T-helper 2 cell treated with Interferon-gamma antibody and Interleukin-4, amounts not matched to agents 5 μg/mL and 100 μg/mL, for 36 hours (primary cell): ENCODE measurements at regions not wholly inside any gene's neighbourhood (a gene's known extent, or its start where the extent isn't known, plus 50 kb on each side); places are given as distances from the start of the nearest gene placed in this dataset.
"Not testable (repeated sequence)": the region's sequence is repeated elsewhere in the genome, so short reads cannot be mapped to it uniquely, and the experiment has no call there.

ENCODE experiments used
- DNase-seq: peaks from one replicate; pipeline ENCODE4 v3.0.0; 2021; ENCODE audit warnings: low spot score
- H3K27ac Mint-ChIP-seq: one replicate; pipeline ENCODE4 v1.8.0; 2021; ENCODE audit warnings: mild to moderate bottlenecking, mixed read lengths
- H3K27me3 Mint-ChIP-seq: one replicate; pipeline ENCODE4 v1.8.0; 2021; ENCODE audit warnings: low read depth, mixed read lengths
- H3K36me3 Mint-ChIP-seq: one replicate; pipeline ENCODE4 v1.8.0; 2021; ENCODE audit warnings: low read depth, mixed read lengths
- H3K4me1 Mint-ChIP-seq: one replicate; pipeline ENCODE4 v1.8.0; 2021; ENCODE audit warnings: low read depth, mixed read lengths
- H3K4me3 Mint-ChIP-seq: one replicate; pipeline ENCODE4 v1.8.0; 2022; ENCODE audit warnings: mild to moderate bottlenecking, moderate library complexity, mixed read lengths
- H3K9me3 Mint-ChIP-seq: one replicate; pipeline ENCODE4 v1.8.0; 2021; ENCODE audit warnings: mixed read lengths

- Mint-ChIP-seq H3K4me1 (no peaks in the 10 kb centered on the region), H3K9me3 (peaks cover 25% of the 10 kb centered on the region), H3K27me3 (no peaks in the 10 kb centered on the region), H3K4me3 (no peak overlapping the region), H3K27ac (no peak overlapping the region), H3K36me3 (no peaks in the 10 kb centered on the region)
- no peak for DNase-seq
Observed at GRCh38 chr14:82635915-82636314, 1102.3 kb upstream of the SEL1L start.

DNA sequence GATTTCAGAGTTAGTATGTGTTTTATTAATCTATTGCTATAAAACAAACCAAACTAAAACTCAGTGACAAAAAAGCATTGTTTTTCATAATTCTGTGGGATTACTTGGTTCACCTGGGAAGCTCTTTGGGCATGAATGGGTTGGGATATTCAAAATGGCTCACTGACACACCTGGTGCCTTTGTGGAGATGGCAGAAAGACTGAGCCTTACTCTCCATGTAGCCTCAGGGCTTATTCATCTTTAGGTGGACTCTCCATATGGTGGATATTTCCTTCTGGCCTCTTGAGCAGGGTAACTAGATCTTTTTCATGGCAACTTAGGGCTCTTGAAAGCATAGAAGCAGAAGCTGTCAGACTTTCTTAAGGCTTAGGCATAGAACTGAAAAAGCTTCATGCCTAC, 1102.8 kb upstream of the SEL1L start:
- H3K27me3 Mint-ChIP-seq = no peaks in the 10 kb centered on the region
- H3K36me3 Mint-ChIP-seq = no peaks in the 10 kb centered on the region
- H3K4me3 Mint-ChIP-seq = no peak overlapping the region
- H3K27ac Mint-ChIP-seq = no peak overlapping the region
- H3K4me1 Mint-ChIP-seq = no peaks in the 10 kb centered on the region
- no peak for DNase-seq
- H3K9me3 Mint-ChIP-seq = peaks cover 25% of the 10 kb centered on the region

DNA sequence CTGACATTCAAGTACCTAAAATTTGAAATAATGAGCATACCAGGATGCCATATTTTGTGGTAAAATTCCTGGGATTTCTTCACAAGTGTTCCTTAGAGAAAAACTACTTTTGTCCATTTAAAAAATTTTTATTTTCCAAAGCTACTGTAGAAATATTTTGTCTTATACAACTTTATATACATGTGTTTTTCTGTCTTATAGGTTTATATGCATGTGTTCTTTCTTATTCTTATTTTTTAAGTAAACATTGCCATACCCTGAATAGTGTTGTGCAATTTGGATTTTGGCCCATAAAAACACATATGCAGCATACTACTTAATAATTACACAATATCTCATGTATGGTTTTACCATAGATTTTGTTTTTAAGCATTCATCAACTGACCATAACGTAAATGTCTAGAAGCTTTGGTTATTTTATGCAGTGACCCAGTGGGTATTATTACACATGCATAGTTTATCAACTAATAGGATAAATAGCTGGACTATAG, 1107.4 kb upstream of the SEL1L start:
- Mint-ChIP-seq H3K4me1 (no peaks in the 10 kb centered on the region), H3K9me3 (peaks cover 20% of the 10 kb centered on the region), H3K27ac (no peak overlapping the region), H3K4me3 (no peak overlapping the region), H3K36me3 (no peaks in the 10 kb centered on the region), H3K27me3 (no peaks in the 10 kb centered on the region)
- DNase-seq = no peak

- DNase-seq = peak; percentile 13
- H3K27ac Mint-ChIP-seq = peak overlapping the region; percentile 60
- H3K36me3 Mint-ChIP-seq = no peaks in the 10 kb centered on the region
- H3K27me3 Mint-ChIP-seq = no peaks in the 10 kb centered on the region
- peak overlapping the region; percentile 76 for H3K4me3 Mint-ChIP-seq
- no peaks in the 10 kb centered on the region for H3K4me1 Mint-ChIP-seq
- peaks cover 22% of the 10 kb centered on the region for H3K9me3 Mint-ChIP-seq
Observed at GRCh38 chr14:82642425-82642824, 1108.8 kb upstream of the SEL1L start.

GRCh38 chr14:82647088-82647810, 1113.6 kb upstream of the SEL1L start:
- peaks cover 30% of the 10 kb centered on the region for H3K9me3 Mint-ChIP-seq
- H3K4me1 Mint-ChIP-seq = no peaks in the 10 kb centered on the region
- H3K27ac Mint-ChIP-seq = no peak overlapping the region
- no peaks in the 10 kb centered on the region for H3K27me3 Mint-ChIP-seq
- DNase-seq = no peak
- H3K36me3 Mint-ChIP-seq = no peaks in the 10 kb centered on the region
- no peak overlapping the region for H3K4me3 Mint-ChIP-seq

DNA sequence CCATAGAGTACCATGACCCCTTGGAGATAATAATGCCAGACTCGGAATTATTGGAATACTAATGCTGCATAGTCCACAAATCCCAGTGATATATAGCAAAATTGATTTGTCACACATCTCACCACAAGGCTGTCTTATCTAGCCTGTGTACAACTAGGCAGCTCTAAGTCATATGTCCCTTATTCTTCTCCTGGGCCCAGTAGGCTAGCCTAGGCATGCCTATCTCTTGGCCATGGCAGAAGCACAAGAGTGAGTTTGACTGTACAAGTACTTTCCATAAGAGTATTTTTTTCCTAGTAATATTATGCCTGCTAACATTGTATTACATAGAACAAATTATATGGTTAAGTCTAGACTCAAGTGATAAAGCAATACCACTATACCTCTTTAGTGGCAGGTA, 1122.1 kb upstream of the SEL1L start:
- no peaks in the 10 kb centered on the region for H3K27me3 Mint-ChIP-seq
- DNase-seq = no peak
- H3K4me3 Mint-ChIP-seq = no peak overlapping the region
- no peaks in the 10 kb centered on the region for H3K4me1 Mint-ChIP-seq
- H3K9me3 Mint-ChIP-seq = peaks cover 11% of the 10 kb centered on the region
- H3K27ac Mint-ChIP-seq = no peak overlapping the region
- no peaks in the 10 kb centered on the region for H3K36me3 Mint-ChIP-seq

GRCh38 chr14:82657186-82657675, 1123.6 kb upstream of the SEL1L start:
- H3K9me3 Mint-ChIP-seq = peaks cover 7% of the 10 kb centered on the region
- no peaks in the 10 kb centered on the region for H3K36me3 Mint-ChIP-seq
- H3K4me3 Mint-ChIP-seq = no peak overlapping the region
- H3K4me1 Mint-ChIP-seq = no peaks in the 10 kb centered on the region
- no peak for DNase-seq
- H3K27me3 Mint-ChIP-seq = no peaks in the 10 kb centered on the region
- H3K27ac Mint-ChIP-seq = no peak overlapping the region

- H3K27ac Mint-ChIP-seq = no peak overlapping the region
- H3K9me3 Mint-ChIP-seq = peaks cover 3% of the 10 kb centered on the region
- no peaks in the 10 kb centered on the region for H3K4me1 Mint-ChIP-seq
- DNase-seq = no peak
- H3K36me3 Mint-ChIP-seq = no peaks in the 10 kb centered on the region
- H3K27me3 Mint-ChIP-seq = no peaks in the 10 kb centered on the region
- H3K4me3 Mint-ChIP-seq = no peak overlapping the region
Observed at GRCh38 chr14:82661258-82661657, 1127.6 kb upstream of the SEL1L start.

GRCh38 chr14:82667006-82667405, 1133.4 kb upstream of the SEL1L start:
- DNase-seq = no peak
- Mint-ChIP-seq H3K27me3 (no peaks in the 10 kb centered on the region), H3K4me3 (no peak overlapping the region), H3K9me3 (peaks cover 8% of the 10 kb centered on the region), H3K27ac (no peak overlapping the region), H3K4me1 (no peaks in the 10 kb centered on the region), H3K36me3 (no peaks in the 10 kb centered on the region)

DNA sequence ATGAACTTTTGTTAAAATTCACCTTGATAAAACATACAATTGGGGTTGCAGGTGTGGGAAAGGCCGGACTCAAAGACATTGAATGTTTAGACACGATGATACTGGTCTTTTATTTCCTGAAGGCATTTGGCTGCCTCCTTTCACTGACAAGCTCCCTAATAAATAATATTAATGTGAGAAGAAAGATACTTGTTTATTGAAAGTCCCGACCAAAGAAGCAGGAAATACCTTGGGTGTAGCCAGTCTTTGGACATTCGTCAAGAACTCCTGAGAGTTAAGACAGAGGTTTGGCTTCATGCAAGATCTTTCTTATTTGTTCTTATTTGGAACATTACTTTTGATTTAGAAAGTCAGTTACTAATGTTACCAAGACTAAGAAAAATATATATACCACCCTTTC, 1133.8 kb upstream of the SEL1L start:
- no peak for DNase-seq
- Mint-ChIP-seq H3K4me3 (no peak overlapping the region), H3K4me1 (no peaks in the 10 kb centered on the region), H3K36me3 (no peaks in the 10 kb centered on the region), H3K27me3 (no peaks in the 10 kb centered on the region), H3K27ac (no peak overlapping the region), H3K9me3 (peaks cover 7% of the 10 kb centered on the region)

DNA sequence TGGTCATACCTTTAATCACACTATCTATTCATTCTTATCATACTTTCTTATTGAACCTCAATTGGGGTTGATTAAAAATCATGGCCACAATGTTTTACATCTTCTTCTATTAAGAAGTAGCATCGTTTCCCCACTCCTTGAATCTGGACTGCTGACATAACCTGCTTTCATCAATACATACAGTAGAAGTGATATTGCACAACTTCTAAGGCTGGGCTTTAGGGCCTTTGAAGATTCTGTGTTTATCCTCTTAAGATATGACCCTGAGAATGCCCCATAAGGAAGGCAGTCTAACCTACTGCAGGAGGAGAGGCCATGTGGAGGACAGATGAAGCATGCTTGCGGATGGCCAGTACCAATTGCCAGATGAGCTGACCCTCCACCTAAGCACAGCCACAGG, 1142.8 kb upstream of the SEL1L start:
- Mint-ChIP-seq H3K27me3 (no peaks in the 10 kb centered on the region), H3K4me1 (no peaks in the 10 kb centered on the region), H3K36me3 (no peaks in the 10 kb centered on the region), H3K27ac (no peak overlapping the region), H3K4me3 (no peak overlapping the region), H3K9me3 (peaks cover 4% of the 10 kb centered on the region)
- DNase-seq = no peak

- H3K27me3 Mint-ChIP-seq = no peaks in the 10 kb centered on the region
Observed at GRCh38 chr14:82689948-82690347, 1156.3 kb upstream of the SEL1L start.

DNA sequence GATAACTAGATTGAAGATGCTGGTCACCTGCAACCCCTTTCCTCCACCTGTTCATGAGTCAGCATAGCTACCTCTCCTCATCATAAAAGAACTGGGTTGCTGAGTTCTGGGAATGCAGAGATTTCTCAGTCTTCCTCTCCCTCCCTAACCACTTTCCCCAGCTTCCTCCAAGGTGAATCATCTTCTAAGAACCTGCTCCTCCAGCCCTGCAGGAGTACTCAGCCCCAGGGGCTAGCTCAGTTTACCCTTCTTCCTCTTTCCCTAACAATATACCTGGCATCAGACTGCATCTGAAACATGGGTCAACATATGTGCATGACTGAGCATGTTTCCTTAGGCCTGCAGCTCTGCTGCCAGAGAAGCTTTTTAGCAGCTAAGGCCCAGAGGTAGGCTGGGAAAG, 1157.5 kb upstream of the SEL1L start:
- not testable (repeated sequence) for H3K9me3 Mint-ChIP-seq, H3K27me3 Mint-ChIP-seq, DNase-seq, H3K4me1 Mint-ChIP-seq, H3K27ac Mint-ChIP-seq, H3K36me3 Mint-ChIP-seq, H3K4me3 Mint-ChIP-seq

More at GRCh38 chr14:82689948-82690347, 1156.3 kb upstream of the SEL1L start:
- H3K4me1 Mint-ChIP-seq = no peaks in the 10 kb centered on the region
- no peak overlapping the region for H3K27ac Mint-ChIP-seq
- H3K9me3 Mint-ChIP-seq = peaks cover 9% of the 10 kb centered on the region
- H3K4me3 Mint-ChIP-seq = no peak overlapping the region
- DNase-seq = no peak
- no peaks in the 10 kb centered on the region for H3K36me3 Mint-ChIP-seq

DNA sequence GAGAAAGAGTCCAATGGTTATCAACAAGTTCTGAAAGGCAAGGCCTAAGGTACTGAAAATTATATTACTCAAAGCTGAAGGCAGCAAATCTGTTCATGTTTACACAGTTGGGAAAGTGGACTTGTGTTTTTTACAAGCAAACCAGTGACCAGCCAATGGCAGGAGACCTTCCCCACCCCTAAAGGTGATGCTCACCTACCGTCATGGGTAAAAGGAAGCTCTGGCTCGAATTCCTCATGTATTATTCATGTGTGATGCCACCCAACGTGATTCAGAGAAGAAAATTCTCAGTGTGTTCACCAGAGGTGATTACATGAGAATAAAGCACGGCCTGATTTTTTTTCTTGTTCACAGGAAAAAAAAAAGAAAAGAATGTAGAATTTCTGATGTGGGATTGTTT, 1161.2 kb upstream of the SEL1L start:
- Mint-ChIP-seq H3K27ac (no peak overlapping the region), H3K4me1 (no peaks in the 10 kb centered on the region), H3K9me3 (peaks cover 9% of the 10 kb centered on the region), H3K27me3 (no peaks in the 10 kb centered on the region), H3K4me3 (no peak overlapping the region), H3K36me3 (no peaks in the 10 kb centered on the region)
- no peak for DNase-seq

DNA sequence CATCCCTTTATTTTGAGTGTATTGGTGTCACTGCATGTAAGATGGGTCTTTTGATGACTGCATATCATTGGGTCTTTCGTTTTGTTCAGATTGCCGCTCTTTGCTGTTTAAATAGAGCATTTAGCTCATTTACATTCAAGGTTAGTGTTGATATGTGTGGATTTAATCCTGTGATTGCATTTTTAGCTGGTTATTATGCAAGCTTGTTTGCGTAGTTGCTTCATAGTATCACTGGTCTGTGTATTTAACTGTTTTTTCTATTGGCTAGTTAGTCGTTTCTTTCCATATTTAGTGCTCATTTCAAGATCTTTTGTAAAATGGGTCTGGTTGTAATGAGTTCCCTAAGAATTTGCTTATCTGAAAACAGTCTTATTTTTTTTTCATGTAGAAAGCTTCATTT, 1170.6 kb upstream of the SEL1L start:
- peaks cover 33% of the 10 kb centered on the region for H3K9me3 Mint-ChIP-seq
- no peak overlapping the region for H3K4me3 Mint-ChIP-seq
- no peak overlapping the region for H3K27ac Mint-ChIP-seq
- H3K4me1 Mint-ChIP-seq = no peaks in the 10 kb centered on the region
- H3K27me3 Mint-ChIP-seq = no peaks in the 10 kb centered on the region
- DNase-seq = no peak
- H3K36me3 Mint-ChIP-seq = no peaks in the 10 kb centered on the region
